ENCODE measurements at regions not wholly inside any gene's neighbourhood (a gene's known extent, or its start where the extent isn't known, plus 50 kb on each side); places are given as distances from the start of the nearest gene placed in this dataset.

DNA sequence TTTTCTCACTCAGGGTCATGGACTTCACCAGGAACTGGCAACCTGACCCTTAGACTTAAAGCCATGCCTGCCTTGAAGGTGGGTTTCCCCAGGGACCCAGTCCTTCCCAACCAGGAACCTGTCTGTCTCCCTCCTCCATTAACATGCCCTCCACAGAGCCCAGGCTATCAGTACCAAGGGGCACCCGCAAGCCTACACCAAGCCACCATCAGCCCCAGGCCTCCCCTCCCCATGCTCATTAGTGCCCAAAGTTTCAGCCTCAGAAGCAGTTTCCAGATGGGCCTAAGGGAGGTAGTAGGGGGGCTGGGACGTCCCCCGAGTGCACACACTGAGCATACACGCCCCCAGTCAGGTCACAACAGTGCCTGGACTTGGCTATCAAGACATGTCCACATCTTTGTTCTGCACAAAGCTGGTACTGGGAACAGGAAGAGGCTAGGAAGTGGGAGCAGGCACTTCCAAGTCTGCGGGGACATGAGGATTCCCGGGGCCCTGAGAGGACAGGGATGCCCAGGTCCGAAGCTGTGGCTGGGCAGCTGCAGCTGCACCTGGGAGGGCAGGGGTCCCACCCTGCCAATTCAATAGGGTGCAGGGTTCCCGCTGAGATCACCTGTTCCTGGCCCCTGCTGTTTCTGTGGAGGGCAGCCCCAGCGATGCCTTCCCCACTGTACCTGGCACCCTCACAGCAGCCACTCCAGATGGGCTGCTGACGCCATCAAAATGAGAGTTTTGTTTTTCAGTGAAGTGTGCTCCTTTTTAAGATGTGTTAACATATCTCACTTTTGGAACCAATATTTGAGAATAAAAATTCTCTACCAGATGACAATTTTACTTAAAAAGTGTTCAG, 731.4 kb downstream of the NR4A2 start:
- POLR2A ChIA-PET: no interaction called here
- no peaks in the 10 kb centered on the region for H3K27me3 ChIP-seq (ENCODE audit: control insufficient read depth in 2 of 2, insufficient read depth in 2 of 2, low read length in 2 of 2)
- FAIRE-seq (no peak), ATAC-seq (no peak), DNase-seq (ENCODE audit: extremely low read depth in 1 of 4, low spot score in 3 of 4) (no peak)
- no peaks in the 10 kb centered on the region for H3K4me1 ChIP-seq (replicated peaks in 1 of 2; ENCODE audit: control insufficient read depth in 2 of 2, insufficient read depth in 2 of 2, low read length in 2 of 2)
- in situ Hi-C loops (cut with MboI): no loop called here
- BruUV-seq (replicated peaks): no TSS peak
- WGBS (ENCODE audit: insufficient coverage, low coverage, missing lambda C conversion rate): 6% methylated on average over 10 of the region's 10 CpGs
- no peaks in the 10 kb centered on the region for H4K20me1 ChIP-seq (replicated peaks; ENCODE audit: control insufficient read depth, insufficient read depth, low read length)
- H3K9ac ChIP-seq (ENCODE audit: insufficient read depth in 1 of 2, low read depth in 2 of 2, low read length in 2 of 2): no peak overlapping the region
- no peaks in the 10 kb centered on the region for H3K79me2 ChIP-seq (ENCODE audit: control insufficient read depth, insufficient read depth, low read length)
- intact Hi-C loops (cut with micrococcal nuclease): no loop called here
- H2AFZ ChIP-seq (ENCODE audit: low read depth, low read length): no peak overlapping the region
- CTCF ChIA-PET (ENCODE audit: low intra/inter-chr PET ratio): no interaction called here
- no peaks in the 10 kb centered on the region for H3K36me3 ChIP-seq (ENCODE audit: control insufficient read depth, insufficient read depth, low read length)
- no peak overlapping the region for H3K4me3 ChIP-seq
- no peaks in the 10 kb centered on the region for H3K9me1 ChIP-seq (ENCODE audit: control insufficient read depth, insufficient read depth, low read length)
- H3K27ac ChIP-seq (ENCODE audit: extremely low read depth, low read depth, low read length): no peak overlapping the region
- H3K9me3 ChIP-seq (replicated peaks; ENCODE audit: control insufficient read depth, insufficient read depth, low read depth, low read length): no peaks in the 10 kb centered on the region; the same call in 1 of the 2 replicates
- TF ChIP-seq ZKSCAN1 (IDR thresholded peaks at IDR 0.05; ENCODE audit: low read depth, low read length) (no peak), HDGF (IDR thresholded peaks at IDR 0.05) (no peak)
- TF ChIP-seq, protein P1, sequence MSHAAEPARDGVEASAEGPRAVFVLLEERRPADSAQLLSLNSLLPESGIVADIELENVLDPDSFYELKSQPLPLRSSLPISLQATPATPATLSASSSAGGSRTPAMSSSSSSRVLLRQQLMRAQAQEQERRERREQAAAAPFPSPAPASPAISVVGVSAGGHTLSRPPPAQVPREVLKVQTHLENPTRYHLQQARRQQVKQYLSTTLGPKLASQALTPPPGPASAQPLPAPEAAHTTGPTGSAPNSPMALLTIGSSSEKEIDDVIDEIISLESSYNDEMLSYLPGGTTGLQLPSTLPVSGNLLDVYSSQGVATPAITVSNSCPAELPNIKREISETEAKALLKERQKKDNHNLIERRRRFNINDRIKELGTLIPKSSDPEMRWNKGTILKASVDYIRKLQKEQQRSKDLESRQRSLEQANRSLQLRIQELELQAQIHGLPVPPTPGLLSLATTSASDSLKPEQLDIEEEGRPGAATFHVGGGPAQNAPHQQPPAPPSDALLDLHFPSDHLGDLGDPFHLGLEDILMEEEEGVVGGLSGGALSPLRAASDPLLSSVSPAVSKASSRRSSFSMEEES (CRISPR knock-in tag; IDR thresholded peaks at IDR 0.05): no peak
- no peak overlapping the region for H3K4me2 ChIP-seq (ENCODE audit: insufficient read depth, low read length)

DNA sequence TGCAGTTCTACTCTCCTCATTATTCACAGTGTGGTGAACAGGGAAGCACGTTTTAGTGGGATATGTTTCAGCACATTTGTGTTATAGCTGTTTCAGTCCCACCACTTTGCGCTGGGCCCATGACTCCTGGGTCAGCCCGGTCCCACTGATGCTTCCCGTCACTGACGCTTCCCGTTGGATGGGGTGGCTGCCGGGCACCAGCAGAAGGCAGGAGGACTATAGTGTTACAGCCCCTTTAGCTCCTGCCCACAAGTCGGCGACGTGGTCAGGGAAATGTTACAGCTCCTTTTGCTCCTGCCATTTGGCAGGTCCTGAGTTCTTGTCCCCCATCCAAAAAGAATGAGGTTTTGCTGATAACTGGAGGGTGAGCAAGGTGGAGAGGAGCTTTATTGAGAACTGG, 732.2 kb downstream of the NR4A2 start:
- no peaks in the 10 kb centered on the region; the same call in 1 of the 2 replicates for H3K9me3 ChIP-seq (replicated peaks; ENCODE audit: control insufficient read depth, insufficient read depth, low read depth, low read length)
- POLR2A ChIA-PET: no interaction called here
- CTCF ChIA-PET (ENCODE audit: low intra/inter-chr PET ratio): no interaction called here
- no peak overlapping the region for H3K4me2 ChIP-seq (ENCODE audit: insufficient read depth, low read length)
- ATAC-seq (no peak), FAIRE-seq (no peak), DNase-seq (ENCODE audit: extremely low read depth in 1 of 4, low spot score in 3 of 4) (no peak)
- no TSS peak for BruUV-seq (replicated peaks)
- H2AFZ ChIP-seq (ENCODE audit: low read depth, low read length): no peak overlapping the region
- no peaks in the 10 kb centered on the region for H4K20me1 ChIP-seq (replicated peaks; ENCODE audit: control insufficient read depth, insufficient read depth, low read length)
- no peak overlapping the region for H3K9ac ChIP-seq (ENCODE audit: insufficient read depth in 1 of 2, low read depth in 2 of 2, low read length in 2 of 2)
- 16% methylated on average over 10 of the region's 10 CpGs for WGBS (ENCODE audit: insufficient coverage, low coverage, missing lambda C conversion rate)
- H3K4me3 ChIP-seq: no peak overlapping the region
- in situ Hi-C loops (cut with MboI) (no loop called here), intact Hi-C loops (cut with micrococcal nuclease) (no loop called here)
- H3K27ac ChIP-seq (ENCODE audit: extremely low read depth, low read depth, low read length): no peak overlapping the region
- no peaks in the 10 kb centered on the region for H3K9me1 ChIP-seq (ENCODE audit: control insufficient read depth, insufficient read depth, low read length)
- H3K79me2 ChIP-seq (ENCODE audit: control insufficient read depth, insufficient read depth, low read length): no peaks in the 10 kb centered on the region
- no peaks in the 10 kb centered on the region for H3K36me3 ChIP-seq (ENCODE audit: control insufficient read depth, insufficient read depth, low read length)
- H3K27me3 ChIP-seq (ENCODE audit: control insufficient read depth in 2 of 2, insufficient read depth in 2 of 2, low read length in 2 of 2): no peaks in the 10 kb centered on the region
- no peaks in the 10 kb centered on the region for H3K4me1 ChIP-seq (replicated peaks in 1 of 2; ENCODE audit: control insufficient read depth in 2 of 2, insufficient read depth in 2 of 2, low read length in 2 of 2)
- TF ChIP-seq KLF6 (CRISPR knock-in tag; IDR thresholded peaks at IDR 0.05; ENCODE audit: borderline replicate concordance): no peak
- TF ChIP-seq GABPB2 (CRISPR knock-in tag; conservative IDR thresholded peaks at IDR 0.05): no peak
- no peak for TF ChIP-seq YBX1 (IDR thresholded peaks at IDR 0.05)
- TF ChIP-seq TAF1 (IDR thresholded peaks at IDR 0.05; ENCODE audit: control insufficient read depth, extremely low read depth, insufficient read depth, low read length, severe bottlenecking): no peak
- TF ChIP-seq, protein P2, sequence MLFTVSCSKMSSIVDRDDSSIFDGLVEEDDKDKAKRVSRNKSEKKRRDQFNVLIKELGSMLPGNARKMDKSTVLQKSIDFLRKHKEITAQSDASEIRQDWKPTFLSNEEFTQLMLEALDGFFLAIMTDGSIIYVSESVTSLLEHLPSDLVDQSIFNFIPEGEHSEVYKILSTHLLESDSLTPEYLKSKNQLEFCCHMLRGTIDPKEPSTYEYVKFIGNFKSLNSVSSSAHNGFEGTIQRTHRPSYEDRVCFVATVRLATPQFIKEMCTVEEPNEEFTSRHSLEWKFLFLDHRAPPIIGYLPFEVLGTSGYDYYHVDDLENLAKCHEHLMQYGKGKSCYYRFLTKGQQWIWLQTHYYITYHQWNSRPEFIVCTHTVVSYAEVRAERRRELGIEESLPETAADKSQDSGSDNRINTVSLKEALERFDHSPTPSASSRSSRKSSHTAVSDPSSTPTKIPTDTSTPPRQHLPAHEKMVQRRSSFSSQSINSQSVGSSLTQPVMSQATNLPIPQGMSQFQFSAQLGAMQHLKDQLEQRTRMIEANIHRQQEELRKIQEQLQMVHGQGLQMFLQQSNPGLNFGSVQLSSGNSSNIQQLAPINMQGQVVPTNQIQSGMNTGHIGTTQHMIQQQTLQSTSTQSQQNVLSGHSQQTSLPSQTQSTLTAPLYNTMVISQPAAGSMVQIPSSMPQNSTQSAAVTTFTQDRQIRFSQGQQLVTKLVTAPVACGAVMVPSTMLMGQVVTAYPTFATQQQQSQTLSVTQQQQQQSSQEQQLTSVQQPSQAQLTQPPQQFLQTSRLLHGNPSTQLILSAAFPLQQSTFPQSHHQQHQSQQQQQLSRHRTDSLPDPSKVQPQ (CRISPR knock-in tag; IDR thresholded peaks at IDR 0.05; ENCODE audit: borderline replicate concordance): no peak
- no peak for TF ChIP-seq ZNF436 (CRISPR knock-in tag; IDR thresholded peaks at IDR 0.05)
- no peak for TF ChIP-seq NUFIP1 (IDR thresholded peaks at IDR 0.05; ENCODE audit: partially characterized antibody)

Data from K562 (cell line).